ENCODE measurements at regions not wholly inside any gene's neighbourhood (a gene's known extent, or its start where the extent isn't known, plus 50 kb on each side); places are given as distances from the start of the nearest gene placed in this dataset.

GRCh38 chr1:54497338-54497737 is 50.7 kb upstream of the ACOT11 start:
- DNase-seq: no peak

GRCh38 chr1:54495954-54496353 is 52.1 kb upstream of the ACOT11 start:
- DNase-seq: no peak

GRCh38 chr1:54493608-54494007 is 54.4 kb upstream of the ACOT11 start:
- no peak for DNase-seq

GRCh38 chr1:54490361-54491248 is 57.4 kb upstream of the ACOT11 start:
- DNase-seq: no peak

- DNase-seq: no peak
Observed at GRCh38 chr1:54489627-54490250, 58.3 kb upstream of the ACOT11 start.

- DNase-seq: peak; percentile 48
Observed at GRCh38 chr1:54488779-54489626, 59.0 kb upstream of the ACOT11 start.

GRCh38 chr1:54488065-54488750 is 59.8 kb upstream of the ACOT11 start:
- peak; percentile 73 for DNase-seq

- DNase-seq: no peak
Observed at GRCh38 chr1:54487571-54488050, 60.4 kb upstream of the ACOT11 start.

GRCh38 chr1:54486907-54487306 is 61.1 kb upstream of the ACOT11 start:
- DNase-seq: no peak

- no peak for DNase-seq
Observed at GRCh38 chr1:54485416-54485815, 62.6 kb upstream of the ACOT11 start.

- DNase-seq: no peak
Observed at GRCh38 chr1:54483875-54484437, 64.1 kb upstream of the ACOT11 start.

GRCh38 chr1:54481201-54481884 is 66.7 kb upstream of the ACOT11 start:
- no peak for DNase-seq

GRCh38 chr1:54480525-54480848 is 67.5 kb upstream of the ACOT11 start:
- DNase-seq: no peak

- no peak for DNase-seq
Observed at GRCh38 chr1:54479841-54480524, 68.0 kb upstream of the ACOT11 start.

GRCh38 chr1:54479251-54479650 is 68.8 kb upstream of the ACOT11 start:
- DNase-seq: no peak

- no peak for DNase-seq
Observed at GRCh38 chr1:54477153-54477561, 70.9 kb upstream of the ACOT11 start.

GRCh38 chr1:54476530-54477109 is 70.4 kb upstream of the SSBP3 start:
- DNase-seq: no peak

GRCh38 chr1:54475946-54476516 is 69.8 kb upstream of the SSBP3 start:
- no peak for DNase-seq

GRCh38 chr1:54475357-54475881 is 69.2 kb upstream of the SSBP3 start:
- DNase-seq: no peak
